DOHH2 (cell line): ENCODE measurements at regions not wholly inside any gene's neighbourhood (a gene's known extent, or its start where the extent isn't known, plus 50 kb on each side); places are given as distances from the start of the nearest gene placed in this dataset.

Source experiments
- H3F3A ChIP-seq: fragments of 200-600 bp; sonication (generic), shearing (Covaris generic); 2 replicates; pipeline ENCODE4 v1.6.0; 2016; ENCODE audit warnings: antibody characterized with exemption, mild to moderate bottlenecking; ENCODE audit not compliant: control insufficient read depth, insufficient read depth
- H3K27ac ChIP-seq: fragments of 200-600 bp; sonication (generic); 2 replicates; pipeline ENCODE4 v1.5.1; 2014; ENCODE audit warnings: low read depth, mild to moderate bottlenecking, low read length, moderate library complexity
- H3K27me3 ChIP-seq: fragments of 200-600 bp; sonication (generic); 2 replicates; pipeline ENCODE4 v1.6.1; 2014; ENCODE audit warnings: mild to moderate bottlenecking, low read length, mixed read lengths; ENCODE audit not compliant: control insufficient read depth
- H3K36me3 ChIP-seq: fragments of 200-600 bp; sonication (generic); 2 replicates; pipeline ENCODE4 v1.6.1; 2014; ENCODE audit warnings: mild to moderate bottlenecking, low read length, moderate library complexity, mixed read lengths; ENCODE audit not compliant: control insufficient read depth
- H3K4me1 ChIP-seq: fragments of 200-600 bp; sonication (generic); 2 replicates; pipeline ENCODE4 v1.6.1; 2014; ENCODE audit warnings: mild to moderate bottlenecking, low read length, mixed read lengths; ENCODE audit not compliant: control insufficient read depth
- H3K4me2 ChIP-seq: fragments of 200-600 bp; sonication (generic); 2 replicates; pipeline ENCODE4 v1.6.0; 2014; ENCODE audit warnings: mild to moderate bottlenecking, low read length, moderate library complexity
- H3K4me3 ChIP-seq: fragments of 200-600 bp; sonication (generic); 2 replicates; pipeline ENCODE4 v1.5.1; 2014; ENCODE audit warnings: mild to moderate bottlenecking, low read length, mixed read lengths
- H3K79me2 ChIP-seq: fragments of 200-600 bp; sonication (generic); 2 replicates; pipeline ENCODE4 v1.6.1; 2014; ENCODE audit warnings: mild to moderate bottlenecking, low read length, mixed read lengths; ENCODE audit not compliant: control insufficient read depth
- H3K9me2 ChIP-seq: fragments of 200-600 bp; sonication (generic); replicated peaks from 2 replicates; pipeline ENCODE4 v1.6.1; 2014; ENCODE audit warnings: mild to moderate bottlenecking, low read length, mixed read lengths; ENCODE audit not compliant: control insufficient read depth
- H3K9me3 ChIP-seq: fragments of 200-600 bp; sonication (generic); 2 replicates; pipeline ENCODE4 v1.6.1; 2014; ENCODE audit warnings: antibody characterized with exemption, low read length, mixed read lengths; ENCODE audit not compliant: control insufficient read depth, insufficient read depth
- H4K20me1 ChIP-seq: fragments of 200-600 bp; sonication (generic); 2 replicates; pipeline ENCODE4 v1.6.0; 2014; ENCODE audit warnings: low read depth, mild to moderate bottlenecking, antibody characterized with exemption, low read length, moderate library complexity; ENCODE audit not compliant: control insufficient read depth, insufficient read depth
- CTCF ChIP-seq: fragments of 200-600 bp; sonication (generic); IDR thresholded peaks from one replicate; pipeline ENCODE4 v1.5.1; 2014; ENCODE audit warnings: antibody characterized with exemption, mild to moderate bottlenecking, low read depth, low read length; ENCODE audit not compliant: poor library complexity, severe bottlenecking
- EZH2phosphoT487 ChIP-seq: fragments of 200-600 bp; sonication (generic); IDR thresholded peaks from 2 replicates; pipeline ENCODE4 v1.6.1; 2017; ENCODE audit warnings: borderline replicate concordance, mild to moderate bottlenecking, antibody characterized with exemption, low read length, moderate library complexity, mixed read lengths

GRCh38 chr7:155362380-155363145, 64.9 kb downstream of the INSIG1 start:
- peaks cover 33% of the 10 kb centered on the region for H3K27me3 ChIP-seq
- H3K9me2 ChIP-seq = no peaks in the 10 kb centered on the region
- no peak for TF ChIP-seq EZH2phosphoT487
- no peak for TF ChIP-seq CTCF
- no peak overlapping the region for H3K4me3 ChIP-seq
- H3K9me3 ChIP-seq = no peaks in the 10 kb centered on the region
- H3K4me2 ChIP-seq = no peak overlapping the region
- no peaks in the 10 kb centered on the region for H3K79me2 ChIP-seq
- H3K27ac ChIP-seq = no peak overlapping the region
- no peaks in the 10 kb centered on the region for H3K36me3 ChIP-seq
- no peaks in the 10 kb centered on the region for H3F3A ChIP-seq
- no peaks in the 10 kb centered on the region for H4K20me1 ChIP-seq
- H3K4me1 ChIP-seq = peaks cover 45% of the 10 kb centered on the region

- TF ChIP-seq EZH2phosphoT487 (no peak), CTCF (no peak)
- Histone ChIP-seq H3F3A (no peaks in the 10 kb centered on the region), H3K4me2 (no peak overlapping the region), H3K9me3 (no peaks in the 10 kb centered on the region), H3K9me2 (no peaks in the 10 kb centered on the region), H3K36me3 (no peaks in the 10 kb centered on the region), H3K4me3 (no peak overlapping the region), H3K79me2 (no peaks in the 10 kb centered on the region), H3K27me3 (peaks cover 33% of the 10 kb centered on the region), H4K20me1 (no peaks in the 10 kb centered on the region), H3K27ac (no peak overlapping the region), H3K4me1 (peaks cover 45% of the 10 kb centered on the region)
Measured at GRCh38 chr7:155363146-155363539, 65.5 kb downstream of the INSIG1 start.

- Histone ChIP-seq H3K4me1 (peaks cover 45% of the 10 kb centered on the region), H3K27me3 (peaks cover 33% of the 10 kb centered on the region), H3K4me3 (no peak overlapping the region)
Measured at GRCh38 chr7:155363852-155364600, 66.3 kb downstream of the INSIG1 start.

More at GRCh38 chr7:155363852-155364600, 66.3 kb downstream of the INSIG1 start:
- no peaks in the 10 kb centered on the region for H4K20me1 ChIP-seq
- peak overlapping the region; percentile 12; the same call in 1 of the 2 replicates for H3K4me2 ChIP-seq
- no peaks in the 10 kb centered on the region for H3K36me3 ChIP-seq
- no peaks in the 10 kb centered on the region for H3K79me2 ChIP-seq
- peak; percentile 67 for TF ChIP-seq CTCF
- TF ChIP-seq EZH2phosphoT487 = no peak
- H3F3A ChIP-seq = no peaks in the 10 kb centered on the region
- H3K9me2 ChIP-seq = no peaks in the 10 kb centered on the region
- no peaks in the 10 kb centered on the region for H3K9me3 ChIP-seq
- no peak overlapping the region for H3K27ac ChIP-seq
